8988T (cell line): ENCODE measurements at regions not wholly inside any gene's neighbourhood (a gene's known extent, or its start where the extent isn't known, plus 50 kb on each side); places are given as distances from the start of the nearest gene placed in this dataset.

ENCODE experiments used
- DNase-seq: peaks from one replicate; pipeline ENCODE4 v3.0.0; 2011

- DNase-seq = no peak
Measured at GRCh38 chr3:80116281-80116680, 348.5 kb upstream of the ROBO1 start.

- DNase-seq = no peak
Measured at GRCh38 chr3:80114694-80115093, 346.9 kb upstream of the ROBO1 start.

GRCh38 chr3:80113331-80113730 is 345.5 kb upstream of the ROBO1 start:
- no peak for DNase-seq

- no peak for DNase-seq
Measured at GRCh38 chr3:80099559-80100066, 331.8 kb upstream of the ROBO1 start.

GRCh38 chr3:80097674-80098073 is 329.9 kb upstream of the ROBO1 start:
- no peak for DNase-seq

GRCh38 chr3:80096909-80097308 is 329.1 kb upstream of the ROBO1 start:
- no peak for DNase-seq

GRCh38 chr3:80094589-80094988 is 326.8 kb upstream of the ROBO1 start:
- DNase-seq = no peak

GRCh38 chr3:80087767-80088166 is 320.0 kb upstream of the ROBO1 start:
- DNase-seq = no peak

- no peak for DNase-seq
Measured at GRCh38 chr3:80086426-80086825, 318.6 kb upstream of the ROBO1 start.

GRCh38 chr3:80079886-80080285 is 312.1 kb upstream of the ROBO1 start:
- no peak for DNase-seq

DNA sequence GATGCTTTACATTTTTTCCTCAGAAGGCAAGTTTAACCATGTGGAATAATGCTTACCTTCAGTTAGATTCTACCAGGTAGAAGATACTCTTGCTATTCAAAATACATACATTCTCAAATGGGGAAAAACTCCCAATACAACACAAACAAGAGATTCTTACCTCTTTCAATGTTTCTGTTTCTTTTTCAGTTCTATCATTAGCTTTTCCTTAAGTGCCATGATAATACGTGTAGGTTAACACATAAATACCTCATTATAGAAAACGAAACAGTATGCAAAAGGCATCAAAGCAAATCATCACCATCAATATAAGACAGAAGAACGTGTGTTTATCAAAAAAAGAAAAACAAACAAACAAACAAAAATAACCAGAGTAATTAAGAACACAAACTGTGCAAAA is 300.7 kb upstream of the ROBO1 start:
- DNase-seq = no peak

GRCh38 chr3:80063535-80063934 is 295.7 kb upstream of the ROBO1 start:
- no peak for DNase-seq

GRCh38 chr3:80060664-80061063 is 292.9 kb upstream of the ROBO1 start:
- no peak for DNase-seq

- no peak for DNase-seq
Measured at GRCh38 chr3:80055306-80055705, 287.5 kb upstream of the ROBO1 start.

DNA sequence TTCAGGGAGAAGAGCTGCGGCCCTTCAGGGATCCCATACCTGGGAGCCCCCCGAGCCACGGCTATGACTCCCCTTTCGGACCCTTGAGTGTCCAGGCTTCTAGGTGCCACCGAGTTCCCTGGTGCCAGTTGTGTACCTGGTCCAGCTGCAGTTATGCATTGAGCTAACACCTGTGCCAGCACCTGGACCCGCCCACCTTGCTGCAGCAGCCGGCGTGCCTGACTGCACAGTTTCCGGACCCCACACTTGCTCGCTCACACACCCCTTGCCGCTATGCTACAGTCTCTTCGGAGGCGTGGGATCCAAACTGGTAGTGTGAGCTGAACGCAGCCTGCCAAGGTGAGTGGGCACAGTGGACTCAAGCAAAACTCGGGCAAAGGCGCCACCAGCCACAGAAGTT is 284.5 kb upstream of the ROBO1 start:
- no peak for DNase-seq

DNA sequence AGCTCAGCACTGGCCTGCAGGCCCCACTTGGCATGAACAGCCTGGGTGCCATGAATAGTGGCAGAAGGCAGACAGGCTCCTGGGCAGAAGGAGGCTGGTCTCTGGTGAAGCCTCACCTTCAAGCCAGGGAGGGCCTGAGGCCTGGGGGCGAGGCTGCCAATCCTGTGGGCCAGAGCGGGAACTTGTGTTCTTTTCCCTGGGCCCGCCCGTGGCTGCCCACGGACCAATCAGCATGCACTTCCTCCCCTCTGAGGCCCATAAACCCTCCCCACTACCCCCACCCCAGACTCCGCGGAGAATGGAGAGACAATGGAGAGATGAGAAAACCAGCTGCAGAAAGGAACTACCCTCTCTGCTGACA is 283.8 kb upstream of the ROBO1 start:
- no peak for DNase-seq

- no peak for DNase-seq
Measured at GRCh38 chr3:80050826-80051601, 283.2 kb upstream of the ROBO1 start.

DNA sequence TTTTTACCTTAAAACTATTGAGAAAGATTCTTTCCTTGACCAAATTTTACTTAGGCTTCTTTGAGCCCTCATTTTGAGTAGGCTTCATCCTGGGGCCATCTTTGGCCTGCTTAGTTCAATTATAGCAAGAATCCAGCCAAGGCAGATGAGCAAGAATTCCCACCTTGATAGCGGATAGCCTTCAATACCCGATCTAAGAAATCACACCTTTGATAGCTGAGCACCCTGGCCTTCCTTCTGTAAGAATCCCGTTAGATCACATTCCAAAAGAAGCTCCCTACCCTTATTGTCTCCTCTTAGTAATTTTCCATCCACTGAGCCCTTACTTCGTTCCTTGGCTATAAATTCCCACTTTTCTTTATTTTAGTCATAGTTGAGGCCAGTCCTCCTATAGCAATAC is 275.4 kb upstream of the ROBO1 start:
- no peak for DNase-seq

GRCh38 chr3:80040067-80040466 is 272.3 kb upstream of the ROBO1 start:
- DNase-seq = no peak

GRCh38 chr3:80036176-80036575 is 268.4 kb upstream of the ROBO1 start:
- no peak for DNase-seq

- no peak for DNase-seq
Measured at GRCh38 chr3:80035021-80035420, 267.2 kb upstream of the ROBO1 start.

- no peak for DNase-seq
Measured at GRCh38 chr3:80023010-80023409, 255.2 kb upstream of the ROBO1 start.

GRCh38 chr3:80018375-80018774 is 250.6 kb upstream of the ROBO1 start:
- DNase-seq = no peak

DNA sequence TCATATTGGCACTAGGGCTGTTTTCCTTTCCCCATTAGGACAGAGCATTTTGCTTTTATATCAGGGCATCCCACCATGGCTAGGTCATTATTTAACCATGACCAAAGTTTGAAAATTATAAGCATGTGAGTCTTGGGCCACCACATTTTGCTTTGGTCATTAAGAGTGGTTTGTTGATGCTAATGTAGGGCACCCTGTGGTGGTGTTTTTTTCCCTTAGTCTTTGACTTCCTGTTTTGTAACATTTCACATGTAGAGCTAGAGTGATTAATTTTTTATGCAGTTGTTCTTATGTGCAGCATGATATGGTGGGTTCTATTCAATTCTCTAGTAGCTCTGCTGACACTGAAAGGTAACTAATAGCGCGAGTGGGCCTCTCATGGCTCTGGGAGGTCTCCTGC is 249.6 kb upstream of the ROBO1 start:
- DNase-seq = no peak

GRCh38 chr3:80014576-80014975 is 246.8 kb upstream of the ROBO1 start:
- no peak for DNase-seq
